HCT116 (cell line): ENCODE measurements at regions not wholly inside any gene's neighbourhood (a gene's known extent, or its start where the extent isn't known, plus 50 kb on each side); places are given as distances from the start of the nearest gene placed in this dataset.

Experiments
- EZH2 ChIP-seq: fragments of 200-600 bp; sonication (generic); IDR thresholded peaks from 2 replicates; pipeline ENCODE4 v1.6.1; 2017; ENCODE audit warnings: antibody characterized with exemption, mixed run types
- EZH2phosphoT487 ChIP-seq: fragments of 200-600 bp; IDR thresholded peaks from 2 replicates; pipeline ENCODE4 v1.6.1; 2018; ENCODE audit warnings: antibody characterized with exemption, borderline replicate concordance
- POLR2A ChIP-seq: IDR thresholded peaks from 2 replicates; pipeline ENCODE4 v1.7.0; 2011; ENCODE audit warnings: borderline replicate concordance; ENCODE audit not compliant: insufficient read depth, insufficient read length; ENCODE audit errors: extremely low read depth
- SP1 ChIP-seq: IDR thresholded peaks from 2 replicates; pipeline ENCODE4 v1.6.1; 2012; ENCODE audit warnings: low read depth
- ZFX ChIP-seq: fragments of 450-650 bp; IDR thresholded peaks from 2 replicates; pipeline ENCODE4 v1.6.1; 2017
- TF ChIP-seq, protein P1 (sequence below), 3 experiments: fragments of 200-600 bp in 1 of 3; sonication (generic) in 1 of 3; IDR thresholded peaks in 2 of 3; conservative IDR thresholded peaks in 1 of 3; 2 replicates each; pipeline ENCODE4 v1.5.1; 2012 to 2017; ENCODE audit warnings: low read depth in 2 of 3, low read length in 2 of 3, antibody characterized with exemption in 1 of 3, borderline replicate concordance in 1 of 3, control low read depth in 1 of 3, mild to moderate bottlenecking in 1 of 3, mixed read lengths in 1 of 3, mixed run types in 1 of 3, moderate library complexity in 1 of 3; ENCODE audit not compliant: insufficient read depth in 1 of 3

DNA sequence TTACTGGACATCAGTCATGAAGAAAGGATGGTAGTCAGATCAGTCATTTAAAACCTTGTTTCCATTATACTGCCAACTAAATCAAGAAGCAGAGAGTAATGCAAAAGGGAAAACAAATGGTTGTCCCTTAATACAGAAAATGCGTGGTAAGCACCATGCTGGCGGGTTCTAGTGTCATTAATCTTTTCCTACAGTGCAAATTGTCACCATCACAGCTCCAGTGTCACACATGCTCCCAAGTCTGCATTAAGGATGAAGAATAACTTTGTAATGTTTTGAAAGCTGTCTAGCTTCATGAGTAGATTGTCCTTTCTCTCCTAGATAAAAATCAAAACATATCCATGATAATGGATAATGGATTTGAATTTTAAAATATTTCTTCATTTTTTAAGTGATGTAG, 735.6 kb downstream of the EPHA7 start:
- TF ChIP-seq POLR2A (no peak), ZFX (no peak), EZH2 (no peak), SP1 (no peak), EZH2phosphoT487 (no peak)
- TF ChIP-seq, protein P1, sequence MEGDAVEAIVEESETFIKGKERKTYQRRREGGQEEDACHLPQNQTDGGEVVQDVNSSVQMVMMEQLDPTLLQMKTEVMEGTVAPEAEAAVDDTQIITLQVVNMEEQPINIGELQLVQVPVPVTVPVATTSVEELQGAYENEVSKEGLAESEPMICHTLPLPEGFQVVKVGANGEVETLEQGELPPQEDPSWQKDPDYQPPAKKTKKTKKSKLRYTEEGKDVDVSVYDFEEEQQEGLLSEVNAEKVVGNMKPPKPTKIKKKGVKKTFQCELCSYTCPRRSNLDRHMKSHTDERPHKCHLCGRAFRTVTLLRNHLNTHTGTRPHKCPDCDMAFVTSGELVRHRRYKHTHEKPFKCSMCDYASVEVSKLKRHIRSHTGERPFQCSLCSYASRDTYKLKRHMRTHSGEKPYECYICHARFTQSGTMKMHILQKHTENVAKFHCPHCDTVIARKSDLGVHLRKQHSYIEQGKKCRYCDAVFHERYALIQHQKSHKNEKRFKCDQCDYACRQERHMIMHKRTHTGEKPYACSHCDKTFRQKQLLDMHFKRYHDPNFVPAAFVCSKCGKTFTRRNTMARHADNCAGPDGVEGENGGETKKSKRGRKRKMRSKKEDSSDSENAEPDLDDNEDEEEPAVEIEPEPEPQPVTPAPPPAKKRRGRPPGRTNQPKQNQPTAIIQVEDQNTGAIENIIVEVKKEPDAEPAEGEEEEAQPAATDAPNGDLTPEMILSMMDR (IDR thresholded peaks at IDR 0.05 in 2 of 3, conservative IDR thresholded peaks at IDR 0.05 in 1 of 3; ENCODE audit: borderline replicate concordance in 1 of 3, insufficient read depth in 1 of 3, low read depth in 2 of 3, low read length in 2 of 3): no peak
